ENCODE measurements at regions not wholly inside any gene's neighbourhood (a gene's known extent, or its start where the extent isn't known, plus 50 kb on each side); places are given as distances from the start of the nearest gene placed in this dataset.
"Not testable (repeated sequence)": the region's sequence is repeated elsewhere in the genome, so short reads cannot be mapped to it uniquely, and the experiment has no call there.

- TF ChIP-seq CTCF (IDR thresholded peaks at IDR 0.05; ENCODE audit: low read depth, low read length, poor library complexity, severe bottlenecking); EZH2phosphoT487 (IDR thresholded peaks at IDR 0.05; ENCODE audit: borderline replicate concordance, low read length): not testable (repeated sequence)
These were observed 93.9 kb downstream of the TMEM121 start for GRCh38 chr14:105620178-105620864.

Data from DOHH2 (cell line).